HS-27A (cell line): ENCODE measurements at regions not wholly inside any gene's neighbourhood (a gene's known extent, or its start where the extent isn't known, plus 50 kb on each side); places are given as distances from the start of the nearest gene placed in this dataset.

Source experiments
- DNase-seq: peaks from one replicate; pipeline ENCODE4 v3.0.0-alpha.2; 2012; ENCODE audit warnings: low read depth, missing footprints

DNA sequence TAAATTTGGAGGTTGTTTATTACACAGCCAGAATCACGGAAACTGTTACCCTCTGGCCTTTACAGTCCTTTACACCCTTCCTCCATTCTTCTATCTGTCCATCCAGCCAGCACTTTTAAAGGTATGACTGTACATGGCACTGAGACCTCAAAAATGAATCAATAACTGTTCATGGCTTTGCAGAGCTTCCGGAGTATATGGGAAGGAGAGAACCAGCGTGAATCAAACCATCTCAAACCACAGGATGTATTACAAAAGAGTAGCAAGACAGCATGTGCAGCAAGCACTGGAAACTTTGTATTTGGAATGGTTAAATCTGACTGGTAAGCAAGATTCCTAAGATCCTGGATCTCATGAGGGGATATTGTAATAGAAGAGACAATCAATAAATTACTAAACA, 228.5 kb upstream of the CASK start:
- DNase-seq = no peak

DNA sequence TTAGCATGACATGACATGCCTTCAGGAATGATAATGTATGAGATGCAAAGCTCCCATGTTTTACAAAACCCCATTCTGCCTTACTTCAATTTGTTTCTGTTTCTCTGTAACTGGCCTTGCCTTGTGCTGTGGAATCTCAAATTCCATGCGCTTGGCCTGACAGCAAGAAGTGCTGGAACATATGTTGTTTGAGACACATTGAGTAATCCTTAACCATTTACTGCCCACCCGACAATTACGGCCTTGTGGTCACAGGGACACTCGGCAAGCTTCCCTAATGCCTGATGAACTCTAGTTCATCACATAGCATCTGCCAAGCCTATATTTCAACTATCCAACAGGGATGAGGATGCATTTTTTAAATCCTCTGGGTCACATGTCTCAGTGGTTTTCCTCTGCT, 226.4 kb upstream of the CASK start:
- DNase-seq = no peak

DNA sequence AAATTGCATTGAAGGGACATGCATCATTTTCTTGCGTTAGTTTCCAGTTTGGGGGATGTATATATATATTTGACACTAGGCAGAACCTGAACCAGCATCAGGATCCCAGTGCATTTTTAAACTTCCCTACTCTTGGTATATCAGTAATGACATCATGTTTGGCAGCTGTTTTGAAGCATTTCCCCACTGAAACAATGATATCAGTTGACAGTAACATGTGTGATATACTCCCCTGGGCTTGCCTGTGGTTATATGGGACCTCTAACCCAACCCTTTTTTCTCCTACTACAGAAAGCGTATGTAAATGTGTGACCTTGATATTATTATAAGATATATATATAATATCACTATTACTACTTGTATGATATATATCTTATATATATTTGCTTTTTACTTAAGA, 225.9 kb upstream of the CASK start:
- no peak for DNase-seq

DNA sequence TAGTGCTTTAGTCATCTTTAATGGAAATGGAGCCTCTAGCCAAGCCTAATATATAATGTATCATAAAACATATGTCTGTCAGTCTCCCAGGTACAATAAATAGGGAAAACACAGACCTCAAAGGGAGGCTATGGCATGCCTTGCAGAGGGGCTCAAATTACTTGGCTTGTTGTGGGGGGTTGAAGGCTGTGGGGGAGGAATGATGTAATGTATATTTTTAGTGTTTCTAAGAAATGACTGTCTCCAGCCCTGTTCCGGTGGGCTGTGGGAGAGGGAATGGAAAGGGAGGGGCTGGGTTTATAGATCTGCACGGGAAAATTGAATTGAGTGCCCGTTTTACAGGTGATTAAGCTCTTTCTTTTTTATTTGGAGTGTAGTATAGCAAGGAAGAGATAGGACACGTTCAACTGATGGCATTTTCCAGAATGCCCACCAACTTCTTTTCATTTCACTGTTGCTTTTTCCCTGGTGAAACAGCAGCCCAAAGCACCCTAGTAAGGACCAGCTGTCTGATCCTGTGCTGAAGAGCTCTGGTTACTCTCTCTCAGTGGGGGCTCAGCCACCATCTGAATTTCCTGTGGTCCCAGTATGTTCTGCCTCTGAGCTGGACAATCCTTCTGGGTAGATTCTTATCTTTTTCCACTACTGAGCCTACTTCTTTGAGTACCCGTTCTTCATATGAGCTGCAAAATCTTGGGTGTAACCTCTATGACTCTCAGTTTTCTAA, 220.7 kb upstream of the CASK start:
- no peak for DNase-seq

DNA sequence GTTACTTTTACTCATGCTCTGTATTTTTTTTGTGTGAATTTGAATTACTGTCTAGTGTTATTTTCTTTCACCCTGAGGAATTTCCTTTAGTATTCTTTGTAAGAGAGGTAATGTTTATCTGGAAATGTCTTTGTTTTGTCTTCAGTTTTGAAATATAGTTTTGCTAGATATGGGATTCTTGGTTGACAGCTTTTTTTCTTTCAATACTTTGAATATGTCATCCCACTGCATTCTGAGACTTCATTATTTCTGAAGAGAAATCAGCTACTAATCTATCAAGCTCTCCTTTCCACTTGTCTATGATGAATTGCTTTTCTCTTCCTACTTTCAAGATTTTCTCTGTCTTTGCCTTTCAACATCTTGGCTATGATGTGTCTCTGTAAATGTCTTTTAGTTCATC, 217.0 kb upstream of the CASK start:
- DNase-seq = no peak

DNA sequence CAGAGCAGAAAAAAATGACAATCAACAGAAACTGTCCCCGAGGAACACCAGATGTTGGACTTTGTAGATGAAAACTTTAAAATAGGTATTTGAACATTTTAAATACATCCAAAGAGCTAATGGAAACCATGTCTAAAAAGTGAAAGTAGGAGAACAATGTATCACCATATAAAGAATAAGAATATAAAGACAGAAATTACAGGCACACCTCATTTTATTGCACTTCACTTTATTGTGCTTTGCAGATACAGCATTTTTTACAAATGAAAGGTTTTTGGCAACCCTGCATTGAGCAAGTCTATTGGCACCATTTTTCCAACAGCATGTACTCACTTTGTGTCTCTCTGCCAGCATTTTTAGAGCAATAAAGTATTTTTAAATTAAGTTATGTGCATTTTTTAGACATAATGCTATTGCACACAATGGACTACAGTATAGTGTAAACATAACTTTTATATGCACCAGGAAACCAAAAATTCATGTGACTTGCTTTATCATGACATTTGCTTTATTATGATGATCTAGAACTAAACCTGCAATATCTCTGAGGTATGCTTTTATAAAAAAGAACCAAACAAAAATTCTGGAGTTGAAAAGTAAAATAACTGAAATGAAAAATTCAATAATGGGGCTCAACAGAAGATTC, 212.4 kb upstream of the CASK start:
- no peak for DNase-seq

DNA sequence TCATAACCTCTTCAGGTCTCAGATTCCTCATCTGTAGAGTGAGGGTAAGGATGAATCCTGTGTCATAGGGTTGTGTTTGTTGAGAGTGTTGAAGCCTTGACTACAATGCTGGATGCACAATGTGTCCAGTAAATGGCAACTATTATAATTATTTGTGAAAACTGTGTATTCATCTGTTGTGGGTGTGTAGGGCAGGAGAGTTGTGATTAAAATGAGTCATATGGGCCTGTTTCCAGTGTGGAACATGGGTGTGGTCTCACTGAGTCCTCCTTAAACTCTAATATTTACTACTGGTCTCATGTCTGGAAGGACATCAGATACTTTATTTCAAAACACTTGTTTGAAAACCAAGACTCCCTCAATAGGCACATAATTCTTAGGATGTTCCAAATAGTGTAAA, 208.5 kb upstream of the CASK start:
- DNase-seq = no peak

DNA sequence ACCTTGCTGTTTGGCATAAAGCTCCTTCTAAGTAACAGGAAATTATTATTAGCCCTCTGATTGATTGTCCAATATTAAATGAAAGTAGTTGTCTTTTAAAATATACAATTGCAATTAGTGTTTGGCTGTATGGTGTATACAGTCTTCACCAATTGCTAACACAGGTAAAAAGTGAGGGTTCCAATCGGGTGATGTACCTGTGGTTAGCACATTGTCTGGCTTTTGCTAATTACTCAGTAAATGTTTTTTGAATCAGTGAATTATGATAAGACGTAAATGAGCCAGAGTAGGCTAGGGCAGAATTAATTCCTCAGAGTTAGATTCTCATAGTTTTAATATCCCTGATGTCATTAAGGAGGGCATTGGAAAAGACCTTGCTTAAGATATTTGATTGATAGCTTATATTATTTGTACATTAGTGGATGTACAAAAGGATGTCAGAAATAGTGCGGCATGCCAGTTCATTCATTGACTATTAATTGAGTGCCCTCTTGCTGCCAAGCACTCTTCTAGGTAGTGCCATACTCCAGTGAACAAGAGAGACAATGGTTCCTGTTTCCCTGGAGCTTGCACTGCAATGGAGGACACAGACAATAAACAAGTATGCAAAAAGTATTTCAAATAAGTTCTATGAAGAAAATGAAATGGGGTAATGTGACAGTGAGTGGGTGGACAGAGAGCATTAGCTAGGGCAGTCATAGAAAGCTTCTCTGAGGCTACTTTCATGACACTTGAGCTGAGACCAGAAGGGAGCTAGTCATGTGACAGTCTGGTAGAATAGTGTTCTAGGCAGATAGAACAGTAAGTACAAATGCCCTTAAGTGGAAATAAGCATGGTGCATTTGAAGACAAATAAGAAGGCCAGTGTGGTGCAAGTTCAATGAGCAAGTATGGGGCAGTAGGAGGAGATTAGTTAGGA, 205.9 kb upstream of the CASK start:
- DNase-seq = no peak

DNA sequence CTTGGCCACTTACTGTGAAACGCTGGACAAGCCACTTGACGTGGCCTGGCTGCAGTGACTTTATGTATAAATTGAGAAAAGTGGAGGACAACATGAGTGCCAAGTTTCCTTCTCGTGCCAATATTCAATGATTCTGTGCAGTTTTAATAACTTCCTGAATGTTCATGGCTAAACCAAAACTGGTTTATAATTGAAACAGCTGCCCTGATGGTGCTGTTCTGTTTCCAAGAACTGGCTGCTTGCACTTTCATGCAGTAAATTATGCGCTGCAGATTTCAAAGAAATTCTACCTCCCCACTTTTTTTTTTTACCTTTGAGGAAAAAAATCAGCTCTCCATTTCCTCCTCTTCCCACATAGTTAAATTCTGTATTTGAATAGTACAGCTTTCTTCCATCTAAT, 205.2 kb upstream of the CASK start:
- DNase-seq = no peak

DNA sequence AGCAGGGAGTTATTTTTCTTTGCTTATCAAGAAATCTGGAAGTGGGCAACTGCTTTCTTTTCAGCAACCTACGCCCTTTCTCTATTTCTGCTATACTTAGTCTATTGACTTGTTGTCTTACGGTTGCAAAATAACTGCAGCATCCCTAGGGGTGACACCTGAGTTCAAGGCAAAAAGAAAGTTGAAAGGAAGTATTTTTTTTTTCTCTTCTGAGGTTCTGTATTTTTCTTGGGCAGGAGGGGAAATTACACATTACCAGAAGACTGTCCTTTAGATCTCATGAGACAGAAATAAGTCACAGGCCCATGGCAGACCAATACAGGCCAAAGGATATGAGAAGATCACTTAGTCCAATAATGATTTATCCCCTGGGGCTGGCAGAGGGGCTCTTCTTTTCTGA, 204.7 kb upstream of the CASK start:
- DNase-seq = no peak

DNA sequence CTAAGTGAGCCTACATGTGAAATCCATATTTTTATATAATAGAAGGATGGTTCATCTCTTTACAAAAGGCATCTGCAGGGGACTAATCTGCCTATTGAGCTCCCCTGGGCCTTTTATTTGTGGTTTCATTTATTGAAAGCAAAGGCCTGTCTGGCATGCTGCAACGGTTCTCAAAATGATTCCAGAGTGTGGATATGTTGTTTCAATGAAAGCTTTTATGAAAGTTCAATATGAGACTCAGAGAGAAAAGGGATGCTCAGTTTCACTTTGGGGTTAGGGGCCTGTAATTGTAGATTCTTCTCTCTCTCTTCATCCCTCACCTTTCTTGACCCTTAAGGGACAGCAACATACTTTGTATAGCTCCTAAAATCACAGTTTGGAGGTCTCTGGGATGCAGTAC, 204.2 kb upstream of the CASK start:
- no peak for DNase-seq

DNA sequence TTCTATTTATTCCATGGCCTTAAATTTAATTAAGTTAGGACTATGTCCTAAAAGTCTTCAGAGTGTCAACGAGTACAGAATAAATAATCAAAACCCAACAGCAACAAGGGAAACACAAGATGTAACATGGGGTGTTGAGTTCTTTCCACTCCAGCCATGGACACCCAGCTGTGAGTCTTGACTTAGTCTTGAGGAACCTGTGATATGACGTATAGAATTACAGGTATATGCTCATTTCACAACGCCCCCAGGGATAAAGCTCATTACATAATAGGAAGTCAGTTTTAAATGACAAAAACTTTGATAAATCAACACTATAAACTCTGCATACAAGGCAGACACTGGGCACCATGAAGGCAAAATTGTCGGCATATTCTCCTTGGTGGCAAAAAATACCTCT, 200.0 kb upstream of the CASK start:
- no peak for DNase-seq

DNA sequence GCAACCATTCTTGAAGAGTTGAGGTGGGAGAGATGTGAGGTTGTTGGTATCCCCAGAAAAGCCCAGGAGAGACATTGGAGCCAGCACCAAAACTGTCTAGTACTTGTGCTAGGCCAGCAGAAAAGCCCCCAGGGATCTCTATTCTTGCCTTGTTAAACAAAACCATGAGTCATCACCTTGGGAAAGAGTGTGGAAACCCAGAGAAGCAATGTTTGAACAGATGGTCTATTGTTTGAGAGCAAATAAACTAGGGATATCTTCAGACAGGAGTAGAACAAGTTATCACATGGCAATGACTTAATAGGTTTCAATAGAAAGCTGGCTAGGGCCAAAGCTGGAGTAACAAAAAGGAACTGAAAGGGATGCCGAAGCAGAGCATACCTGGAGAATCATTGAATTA, 195.7 kb upstream of the CASK start:
- no peak for DNase-seq

DNA sequence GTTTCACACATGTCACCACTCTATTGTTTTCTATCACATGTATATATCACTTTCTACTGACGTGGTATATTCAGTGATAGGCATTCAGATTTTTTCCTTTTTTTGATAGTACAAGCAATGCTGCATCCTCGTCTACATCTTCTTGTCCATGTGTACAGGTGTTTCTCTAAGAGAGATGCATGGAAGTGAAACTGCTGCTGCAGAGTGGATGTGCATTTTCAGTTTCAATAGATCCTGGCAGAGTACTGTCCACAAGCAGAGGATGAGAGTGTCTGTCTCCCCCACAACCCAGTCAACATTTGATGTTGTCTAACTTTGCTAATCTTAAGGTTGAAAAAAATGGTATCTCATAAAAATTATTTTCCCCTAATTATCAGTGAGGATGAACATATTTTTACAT, 194.0 kb upstream of the CASK start:
- no peak for DNase-seq

DNA sequence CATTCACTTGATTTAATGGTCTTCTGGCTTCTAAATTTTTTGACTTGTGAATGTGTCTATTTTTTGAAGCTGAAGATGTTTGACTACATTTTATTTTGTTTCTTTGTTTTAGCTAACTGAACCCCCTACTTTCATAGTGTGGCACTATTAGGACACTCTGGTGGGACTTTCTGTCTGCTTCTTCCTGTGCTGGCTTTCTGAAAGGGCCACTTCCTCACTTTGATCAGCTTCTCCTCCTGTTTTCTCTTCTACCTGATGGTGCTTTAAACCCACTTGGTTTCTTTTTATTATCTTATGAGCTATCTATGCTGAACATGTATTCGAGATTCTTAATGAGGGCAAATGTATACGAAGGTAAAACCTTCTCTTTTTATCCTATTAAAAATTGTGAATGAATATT, 186.1 kb upstream of the CASK start:
- DNase-seq = no peak

DNA sequence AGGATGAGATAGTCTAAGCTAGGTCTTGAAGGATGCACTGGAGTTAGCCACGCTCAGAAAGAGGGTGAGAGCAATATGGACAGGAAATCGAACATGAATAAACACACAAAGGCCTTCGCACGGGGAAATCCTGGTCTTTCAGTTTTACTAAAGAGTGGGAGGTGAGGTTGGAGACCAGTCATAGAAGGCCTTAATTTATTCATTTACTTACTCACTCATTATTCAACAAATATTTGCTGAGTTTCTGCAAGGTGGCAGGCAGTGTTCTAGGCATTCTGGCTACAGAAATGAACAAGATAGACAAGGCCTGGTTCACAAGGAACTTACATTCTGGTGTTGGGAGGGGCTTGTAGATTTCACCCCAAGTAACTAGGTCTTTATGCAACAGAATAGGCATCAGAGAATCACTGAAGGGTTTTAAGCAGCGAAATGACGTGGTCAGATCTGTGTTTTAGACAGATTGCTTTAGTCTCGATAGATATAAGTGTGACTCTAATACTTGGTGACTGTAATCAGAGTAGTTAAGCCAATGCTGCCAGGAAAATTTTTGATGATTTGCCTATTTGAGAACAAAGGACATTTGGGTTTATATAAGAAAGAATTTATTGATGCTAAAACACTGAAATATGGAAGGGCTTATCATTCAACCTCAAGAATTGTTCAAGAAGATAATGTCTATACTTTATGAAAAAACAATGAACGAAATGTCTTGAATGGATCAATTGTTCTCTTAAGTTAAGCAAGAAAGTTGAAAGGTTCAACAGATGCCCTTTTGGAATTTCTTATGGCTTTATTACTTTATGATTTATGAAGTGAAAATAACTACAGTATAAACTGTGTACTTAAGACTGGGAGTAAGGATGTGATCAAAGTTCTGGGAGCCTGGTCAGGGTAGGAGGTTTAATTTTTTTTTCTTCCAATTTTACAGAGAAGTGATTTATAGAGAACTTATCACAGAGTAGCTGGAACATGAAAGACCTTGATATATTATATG, 184.4 kb upstream of the CASK start:
- no peak for DNase-seq

DNA sequence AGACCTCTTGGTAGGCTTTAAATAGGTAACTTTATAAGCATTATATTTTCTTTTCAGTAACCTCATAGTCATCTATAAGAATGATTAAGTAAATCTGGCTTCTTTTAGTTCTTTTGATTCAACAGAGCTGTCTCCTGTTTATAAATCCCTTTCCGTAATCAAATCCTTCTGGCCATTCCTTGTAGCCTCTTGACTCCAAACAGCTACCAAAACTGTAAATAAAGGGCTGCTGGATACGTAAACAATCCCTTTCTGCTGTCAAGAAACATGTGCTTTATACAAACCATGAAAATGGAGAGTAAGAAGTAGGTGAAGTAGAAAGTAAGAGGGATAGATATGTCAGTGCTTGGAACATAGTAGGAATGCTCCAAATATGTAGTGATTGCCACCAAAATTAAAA, 183.2 kb upstream of the CASK start:
- DNase-seq = no peak

DNA sequence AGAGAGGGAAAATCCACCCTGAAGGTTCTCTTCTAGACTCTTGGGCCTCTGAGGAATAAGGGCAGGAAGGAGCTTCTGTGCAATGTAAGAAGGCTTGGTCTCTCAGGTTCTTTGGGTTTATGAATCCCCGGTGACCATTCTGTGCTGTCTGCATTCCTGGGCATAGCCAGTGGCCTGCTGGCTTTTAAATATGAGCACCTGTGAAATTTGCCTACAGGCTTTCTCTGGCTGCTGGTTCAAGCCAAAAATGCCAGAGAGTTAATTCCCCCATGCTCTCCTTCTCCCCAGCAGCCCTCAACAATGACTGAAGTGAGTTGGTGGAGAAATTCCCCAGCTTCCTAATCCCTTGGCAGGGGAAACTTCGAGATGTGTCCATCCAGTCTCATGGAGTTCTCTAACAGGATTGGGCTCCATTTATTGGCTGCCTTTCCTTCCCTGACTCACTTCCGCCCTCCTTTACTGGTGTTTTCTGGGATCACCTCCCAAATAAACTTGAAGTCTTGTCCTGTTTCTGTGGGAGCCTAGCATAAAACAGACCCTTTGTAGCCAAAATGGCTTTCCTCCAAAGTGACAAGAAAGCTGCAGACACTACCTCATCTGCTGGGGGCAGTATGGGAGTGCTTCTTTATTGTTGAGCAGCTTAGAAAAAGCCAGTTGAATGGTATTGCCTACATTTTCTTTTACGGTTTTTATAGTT, 179.4 kb upstream of the CASK start:
- DNase-seq = no peak

DNA sequence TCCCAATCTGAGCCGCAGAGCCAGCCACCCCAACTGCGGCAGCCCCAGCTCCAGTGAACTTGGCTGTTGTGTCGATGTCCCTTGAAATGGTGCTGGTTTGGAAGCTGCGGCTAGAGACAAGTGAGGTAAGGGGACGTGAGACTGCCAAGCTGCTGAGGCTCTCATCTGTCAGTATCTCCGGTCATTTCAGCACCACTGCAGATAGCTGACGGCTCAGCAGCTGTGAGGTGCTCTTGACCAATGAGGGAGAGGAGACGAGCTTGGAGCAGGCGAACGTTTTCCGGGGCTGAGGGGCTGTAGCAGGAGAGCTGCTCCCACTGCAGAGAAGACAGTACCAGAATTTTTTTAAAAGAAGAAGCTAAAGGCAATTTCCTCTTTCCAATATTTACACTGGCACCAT, 175.5 kb upstream of the CASK start:
- no peak for DNase-seq

DNA sequence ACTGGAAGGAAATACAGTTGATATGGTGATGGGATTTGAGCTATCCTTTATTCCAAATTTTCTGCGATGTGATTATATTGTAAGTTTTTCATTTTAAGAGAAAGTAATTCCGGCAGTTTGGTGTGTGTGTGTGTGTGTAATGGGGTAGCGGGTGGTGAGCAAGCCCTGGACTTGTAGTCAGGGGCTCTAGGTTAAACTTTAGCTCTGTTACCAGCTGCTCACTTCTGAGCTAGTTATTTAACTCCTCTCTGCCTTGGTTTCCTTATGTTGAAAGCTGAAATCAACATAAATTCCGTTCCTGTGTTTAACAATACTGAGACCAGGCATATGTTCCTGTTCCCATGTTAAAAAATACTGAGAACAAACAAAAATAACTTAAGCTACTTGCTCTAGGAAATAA, 174.1 kb upstream of the CASK start:
- DNase-seq = no peak

DNA sequence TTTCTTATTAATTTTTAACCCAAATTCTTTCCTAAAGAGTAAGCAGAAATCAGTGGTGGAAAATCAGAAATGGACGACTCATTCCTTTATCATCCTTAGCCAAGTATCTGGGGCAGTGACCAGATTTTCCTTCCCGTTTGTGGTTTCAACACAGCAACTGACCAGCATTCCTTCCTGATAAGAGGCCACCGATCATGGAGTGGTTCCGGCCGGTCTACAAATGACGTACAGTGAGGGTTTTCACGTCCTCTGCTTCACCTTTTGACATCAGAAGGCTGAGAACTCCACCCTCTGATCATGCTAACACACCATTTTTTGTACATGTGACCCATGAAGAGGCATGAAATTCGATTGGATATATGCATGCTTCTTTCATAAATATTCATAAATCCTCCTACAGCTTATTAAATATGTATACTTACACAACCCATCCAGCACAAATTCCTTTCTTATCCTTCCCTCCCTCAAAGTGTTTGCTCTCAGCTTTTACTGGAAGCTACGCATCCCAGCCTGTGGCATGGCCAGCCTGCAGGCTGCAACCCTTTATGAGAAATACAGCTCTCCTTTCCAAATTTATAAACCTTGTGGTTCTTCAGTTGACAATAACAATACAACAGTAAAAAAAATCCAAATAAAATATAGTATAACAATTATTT, 173.0 kb upstream of the CASK start:
- DNase-seq = peak; percentile 54
